HG02852 (cell line): ENCODE measurements at regions not wholly inside any gene's neighbourhood (a gene's known extent, or its start where the extent isn't known, plus 50 kb on each side); places are given as distances from the start of the nearest gene placed in this dataset.
"Not testable (repeated sequence)": the region's sequence is repeated elsewhere in the genome, so short reads cannot be mapped to it uniquely, and the experiment has no call there.

Source experiments
- ATAC-seq: cut with Tn5 transposase; IDR thresholded peaks from one replicate; pipeline ENCODE4 v1.9.1; 2021; ENCODE audit warnings: mild to moderate bottlenecking, moderate library complexity; ENCODE audit not compliant: unreplicated experiment

- ATAC-seq = no peak
These were observed 285.5 kb upstream of the ANKRD50 start for GRCh38 chr4:124997991-124998390.

GRCh38 chr4:124997124-124997523 lies 284.6 kb upstream of the ANKRD50 start:
- no peak for ATAC-seq

- ATAC-seq = no peak
These were observed 281.3 kb upstream of the ANKRD50 start for GRCh38 chr4:124993838-124994237.

- ATAC-seq = no peak
These were observed 277.9 kb upstream of the ANKRD50 start for GRCh38 chr4:124990398-124990797.

GRCh38 chr4:124980276-124980752 lies 267.8 kb upstream of the ANKRD50 start:
- no peak for ATAC-seq

- ATAC-seq = not testable (repeated sequence)
These were observed 266.0 kb upstream of the ANKRD50 start for GRCh38 chr4:124978536-124978935.

- no peak for ATAC-seq
These were observed 264.5 kb upstream of the ANKRD50 start for GRCh38 chr4:124977045-124977444.

GRCh38 chr4:124974152-124974551 lies 261.6 kb upstream of the ANKRD50 start:
- ATAC-seq = no peak

GRCh38 chr4:124973716-124974115 lies 261.2 kb upstream of the ANKRD50 start:
- ATAC-seq = no peak

- ATAC-seq = no peak
These were observed 257.5 kb upstream of the ANKRD50 start for GRCh38 chr4:124970011-124970410.

- no peak for ATAC-seq
These were observed 253.0 kb upstream of the ANKRD50 start for GRCh38 chr4:124965497-124965891.

GRCh38 chr4:124964852-124965496 lies 252.4 kb upstream of the ANKRD50 start:
- no peak for ATAC-seq

GRCh38 chr4:124964251-124964650 lies 251.7 kb upstream of the ANKRD50 start:
- no peak for ATAC-seq

GRCh38 chr4:124961138-124961750 lies 248.7 kb upstream of the ANKRD50 start:
- ATAC-seq = no peak

- ATAC-seq = no peak
These were observed 246.3 kb upstream of the ANKRD50 start for GRCh38 chr4:124958847-124959246.

- ATAC-seq = no peak
These were observed 242.9 kb upstream of the ANKRD50 start for GRCh38 chr4:124955476-124955875.

- no peak for ATAC-seq
These were observed 241.5 kb upstream of the ANKRD50 start for GRCh38 chr4:124954046-124954445.

- no peak for ATAC-seq
These were observed 241.0 kb upstream of the ANKRD50 start for GRCh38 chr4:124953486-124953885.

- no peak for ATAC-seq
These were observed 240.5 kb upstream of the ANKRD50 start for GRCh38 chr4:124953061-124953460.

- ATAC-seq = no peak
These were observed 240.1 kb upstream of the ANKRD50 start for GRCh38 chr4:124952601-124953000.

GRCh38 chr4:124948976-124949597 lies 236.6 kb upstream of the ANKRD50 start:
- no peak for ATAC-seq

- no peak for ATAC-seq
These were observed 235.2 kb upstream of the ANKRD50 start for GRCh38 chr4:124947622-124948265.
